ENCODE measurements at regions not wholly inside any gene's neighbourhood (a gene's known extent, or its start where the extent isn't known, plus 50 kb on each side); places are given as distances from the start of the nearest gene placed in this dataset.

- no peak overlapping the region for H3K4me3 ChIP-seq (ENCODE audit: low read depth, low read length)
- H3K27me3 ChIP-seq (ENCODE audit: control insufficient read depth, insufficient read depth, low read length): no peaks in the 10 kb centered on the region
- FAIRE-seq (no peak), DNase-seq (ENCODE audit: low read depth) (no peak)
- H3K36me3 ChIP-seq (ENCODE audit: control insufficient read depth, insufficient read depth, low read length): no peaks in the 10 kb centered on the region
- no peak for TF ChIP-seq CTCF (IDR thresholded peaks at IDR 0.05; ENCODE audit: insufficient read depth, low read length, severe bottlenecking)
Observed at GRCh38 chr6:4698901-4699659, 77.1 kb upstream of the CDYL start.

GRCh38 chr6:4693173-4693970 is 82.8 kb upstream of the CDYL start:
- DNase-seq (ENCODE audit: low read depth) (peak; percentile 15), FAIRE-seq (no peak)
- TF ChIP-seq CTCF (IDR thresholded peaks at IDR 0.05; ENCODE audit: insufficient read depth, low read length, severe bottlenecking): no peak
- Histone ChIP-seq H3K4me3 (ENCODE audit: low read depth, low read length) (no peak overlapping the region), H3K36me3 (ENCODE audit: control insufficient read depth, insufficient read depth, low read length) (no peaks in the 10 kb centered on the region), H3K27me3 (ENCODE audit: control insufficient read depth, insufficient read depth, low read length) (no peaks in the 10 kb centered on the region)

GRCh38 chr6:4692664-4693063 is 83.5 kb upstream of the CDYL start:
- FAIRE-seq (no peak), DNase-seq (ENCODE audit: low read depth) (no peak)
- Histone ChIP-seq H3K4me3 (ENCODE audit: low read depth, low read length) (no peak overlapping the region), H3K27me3 (ENCODE audit: control insufficient read depth, insufficient read depth, low read length) (no peaks in the 10 kb centered on the region), H3K36me3 (ENCODE audit: control insufficient read depth, insufficient read depth, low read length) (no peaks in the 10 kb centered on the region)
- TF ChIP-seq CTCF (IDR thresholded peaks at IDR 0.05; ENCODE audit: insufficient read depth, low read length, severe bottlenecking): no peak

- peak; percentile 94 for DNase-seq (ENCODE audit: low read depth)
- Histone ChIP-seq H3K27me3 (ENCODE audit: control insufficient read depth, insufficient read depth, low read length) (no peaks in the 10 kb centered on the region), H3K4me3 (ENCODE audit: low read depth, low read length) (peak overlapping the region; percentile 28), H3K36me3 (ENCODE audit: control insufficient read depth, insufficient read depth, low read length) (no peaks in the 10 kb centered on the region)
- FAIRE-seq: no peak
- TF ChIP-seq CTCF (IDR thresholded peaks at IDR 0.05; ENCODE audit: insufficient read depth, low read length, severe bottlenecking): no peak
Observed at GRCh38 chr6:4687989-4688947, 87.9 kb upstream of the CDYL start.

GRCh38 chr6:4687656-4687988 is 88.6 kb upstream of the CDYL start:
- FAIRE-seq: no peak
- H3K27me3 ChIP-seq (ENCODE audit: control insufficient read depth, insufficient read depth, low read length): no peaks in the 10 kb centered on the region
- H3K36me3 ChIP-seq (ENCODE audit: control insufficient read depth, insufficient read depth, low read length): no peaks in the 10 kb centered on the region
- DNase-seq (ENCODE audit: low read depth): no peak
- no peak overlapping the region for H3K4me3 ChIP-seq (ENCODE audit: low read depth, low read length)
- TF ChIP-seq CTCF (IDR thresholded peaks at IDR 0.05; ENCODE audit: insufficient read depth, low read length, severe bottlenecking): no peak

Data from bronchial epithelial cell (primary cell).